ENCODE measurements at regions not wholly inside any gene's neighbourhood (a gene's known extent, or its start where the extent isn't known, plus 50 kb on each side); places are given as distances from the start of the nearest gene placed in this dataset.

DNA sequence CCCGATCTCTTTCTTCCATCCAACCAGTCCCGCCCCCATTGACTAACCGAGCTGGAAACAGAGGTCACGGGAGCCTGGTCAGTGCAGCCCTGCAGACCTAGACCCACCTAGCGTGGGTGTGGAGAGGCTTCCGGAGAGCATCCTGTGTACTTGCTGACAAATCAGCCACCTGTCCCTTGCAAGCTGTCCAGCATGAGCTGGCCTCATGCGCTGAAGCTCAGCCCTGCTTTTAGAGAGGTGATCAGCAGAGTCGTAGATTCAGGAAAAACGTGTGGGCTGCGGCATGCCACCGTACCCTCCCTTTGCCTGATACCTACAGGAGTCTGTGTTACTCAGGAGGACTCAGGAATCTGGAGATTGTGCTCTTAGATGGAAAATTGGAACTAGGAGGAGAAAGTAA lies 80.3 kb upstream of the UQCRFS1 start:
- no peak for DNase-seq

DNA sequence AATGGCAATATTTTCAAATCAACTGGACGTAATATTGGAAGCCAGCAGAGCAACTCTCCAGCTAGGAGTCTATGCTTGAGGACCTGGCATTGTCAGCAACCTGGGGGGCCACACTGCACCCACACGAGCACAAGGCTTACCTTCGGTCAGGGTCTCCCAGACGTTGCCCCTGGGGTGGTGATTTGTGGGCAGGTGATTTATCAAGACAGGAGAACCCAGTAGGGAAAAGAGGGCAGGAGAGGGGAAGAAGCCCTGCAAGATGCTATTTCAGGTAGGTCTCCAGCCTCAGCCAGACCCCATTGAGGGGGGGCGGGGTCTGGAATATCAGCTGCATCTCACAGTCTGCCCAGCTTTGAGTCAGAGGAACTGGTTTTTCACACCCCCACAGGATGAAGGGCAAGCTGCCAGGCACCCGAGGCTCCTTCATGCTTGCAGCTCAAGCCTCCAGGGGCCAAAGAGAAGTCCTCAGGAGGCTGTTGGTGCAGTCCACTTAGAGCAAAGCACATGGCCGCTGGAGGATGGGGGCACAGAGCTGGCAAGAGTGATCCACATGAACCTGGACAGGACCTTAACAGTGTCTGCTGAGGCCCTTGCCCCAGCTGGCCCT lies 80.9 kb upstream of the UQCRFS1 start:
- DNase-seq, result no peak

DNA sequence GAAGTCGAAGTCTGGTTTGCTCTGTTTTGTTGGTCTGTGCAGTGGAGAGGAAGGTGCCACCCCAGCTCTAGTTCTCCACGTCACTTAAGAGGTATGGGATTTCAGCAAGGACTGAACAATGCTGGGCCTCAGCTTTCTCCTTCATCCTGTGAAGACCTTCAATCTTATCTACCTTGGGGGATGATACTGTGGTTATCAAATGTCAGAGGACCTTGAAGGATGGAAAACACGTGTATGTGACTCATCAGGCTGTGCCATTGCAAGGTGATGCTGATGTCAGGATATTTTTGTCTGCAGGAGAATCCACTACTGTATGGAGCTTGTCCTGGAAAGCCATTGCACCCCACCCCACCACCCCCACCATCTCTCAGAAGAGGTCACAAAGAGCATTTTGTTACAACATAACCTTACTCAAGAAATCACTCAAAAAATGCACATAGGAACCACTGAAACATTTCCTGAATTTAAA lies 81.4 kb upstream of the UQCRFS1 start:
- DNase-seq, result no peak

DNA sequence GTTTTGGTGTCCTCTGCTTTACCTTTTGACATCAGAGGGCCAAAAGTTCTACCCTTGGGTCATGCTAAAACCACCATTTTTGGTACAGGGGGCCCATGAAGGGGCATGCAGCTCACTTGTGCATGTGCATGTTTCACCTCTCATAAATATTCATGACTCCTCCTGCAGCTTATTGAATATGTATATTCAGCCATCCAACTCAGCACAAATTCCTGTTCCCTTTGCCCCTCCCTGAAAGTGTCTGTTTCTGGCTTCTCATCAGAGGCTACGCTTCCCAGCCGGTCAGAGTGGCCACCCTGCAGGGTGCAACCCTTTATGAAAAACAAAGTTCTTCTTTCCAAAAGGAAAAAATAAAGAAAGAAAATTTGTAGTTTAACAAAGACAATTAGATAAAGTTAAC lies 82.3 kb upstream of the UQCRFS1 start:
- no peak for DNase-seq

DNA sequence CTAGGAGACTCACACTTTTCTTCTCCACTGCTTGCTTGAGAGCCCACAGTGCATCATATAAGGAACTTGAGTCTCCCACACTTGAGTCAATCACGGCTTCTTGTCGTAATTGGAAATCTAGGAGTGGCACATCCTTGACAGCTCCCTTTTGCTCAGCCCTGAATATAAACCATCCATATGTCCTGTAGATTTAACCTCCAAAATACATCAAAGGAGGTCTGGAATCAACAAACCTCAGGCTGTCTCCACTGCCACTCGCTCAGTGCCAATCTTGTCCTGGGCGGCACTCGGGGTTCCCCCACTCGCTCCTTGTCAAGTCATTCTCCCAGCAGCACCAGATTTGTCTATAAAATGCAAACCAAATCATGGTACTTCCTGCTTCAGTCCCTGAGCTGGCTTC lies 84.4 kb upstream of the UQCRFS1 start:
- DNase-seq, result no peak

DNA sequence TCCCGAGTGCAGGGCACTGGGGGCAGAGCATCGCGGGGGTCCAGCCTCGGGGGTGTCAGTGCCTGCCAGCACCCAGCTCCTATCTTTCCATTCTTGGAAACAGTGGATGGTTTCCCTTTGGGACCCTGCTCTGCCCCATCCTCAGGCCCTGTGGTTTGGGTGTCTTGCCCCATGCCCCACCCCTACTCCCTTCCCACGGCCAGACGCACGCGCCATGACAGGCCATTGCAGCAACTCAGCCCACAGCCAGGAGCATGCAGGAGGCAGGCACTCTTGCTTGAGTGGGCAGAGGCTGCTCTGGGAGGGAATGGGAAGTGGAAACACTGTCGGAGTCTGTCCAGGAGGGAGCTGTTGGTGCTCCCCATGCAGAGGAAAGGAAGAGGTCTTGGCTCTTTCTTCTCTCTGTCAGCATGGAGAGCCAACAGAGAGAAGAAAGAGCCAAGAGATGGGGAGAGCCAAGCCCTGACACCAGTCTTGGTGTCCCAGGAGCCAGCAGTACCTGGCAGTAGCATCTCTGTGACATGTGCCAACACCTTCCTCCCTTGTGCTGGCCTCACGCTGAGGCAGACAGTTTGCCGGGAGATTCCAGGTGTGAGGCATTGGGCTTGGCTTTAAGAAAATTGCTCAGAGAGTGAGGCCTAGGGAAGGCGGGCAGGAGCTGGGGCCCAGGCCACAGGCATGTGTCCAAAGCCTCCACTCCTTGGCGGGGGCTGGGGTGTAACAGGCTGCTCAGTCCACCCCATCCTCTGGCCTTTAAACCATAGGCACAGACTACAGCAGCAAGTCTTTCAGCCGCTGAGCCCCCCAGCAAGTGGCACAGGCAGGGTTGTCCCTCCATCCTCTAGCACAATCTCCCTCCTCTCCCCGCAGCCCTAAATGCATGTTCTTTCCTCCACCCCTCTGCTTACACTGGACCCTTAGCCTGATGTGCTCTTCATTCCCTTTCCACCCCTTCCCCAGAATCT lies 86.7 kb upstream of the UQCRFS1 start:
- no peak for DNase-seq

DNA sequence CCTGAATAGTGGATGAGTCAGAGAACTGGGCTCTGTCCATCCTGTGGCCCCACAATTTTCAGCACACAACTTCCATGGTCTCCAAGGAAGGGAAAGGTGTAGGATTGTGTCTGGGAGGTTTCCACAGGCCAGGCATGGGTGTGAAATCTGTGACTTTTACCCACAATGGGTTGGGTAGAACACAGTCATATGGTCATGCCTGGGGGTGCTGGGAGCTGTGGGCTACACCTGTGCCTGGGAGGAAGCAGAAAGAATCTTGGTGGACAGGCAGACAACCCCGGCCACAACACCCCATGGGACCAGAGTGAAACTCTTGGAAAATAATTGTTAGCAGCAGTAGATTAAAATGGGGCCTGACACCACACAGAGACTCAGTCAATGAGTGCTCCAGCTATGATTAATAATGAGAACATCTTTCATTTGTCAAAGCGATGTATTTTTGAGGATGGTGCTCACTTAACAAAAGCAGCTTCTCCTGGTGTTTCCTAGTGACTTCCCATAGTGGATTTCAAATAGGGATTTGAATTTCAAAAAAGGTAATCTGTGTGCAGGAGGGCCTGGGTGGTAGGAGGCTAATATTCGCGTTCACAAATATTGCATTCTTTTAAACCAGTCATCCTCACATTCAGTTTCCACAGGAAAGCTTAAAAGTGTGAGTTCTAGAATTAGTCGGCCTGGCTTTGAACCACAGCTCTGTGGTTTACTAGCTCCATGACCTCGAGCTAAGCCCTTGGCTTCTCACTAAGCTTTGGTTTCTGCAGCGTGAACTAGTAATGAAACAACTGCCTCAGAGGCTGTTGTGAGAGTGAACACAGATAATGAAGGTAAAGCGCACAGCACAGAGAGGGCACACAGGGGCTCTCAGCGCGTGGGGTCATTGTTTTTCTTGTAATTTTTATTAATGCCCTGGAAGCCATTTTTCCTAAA lies 89.3 kb upstream of the UQCRFS1 start:
- no peak for DNase-seq

DNA sequence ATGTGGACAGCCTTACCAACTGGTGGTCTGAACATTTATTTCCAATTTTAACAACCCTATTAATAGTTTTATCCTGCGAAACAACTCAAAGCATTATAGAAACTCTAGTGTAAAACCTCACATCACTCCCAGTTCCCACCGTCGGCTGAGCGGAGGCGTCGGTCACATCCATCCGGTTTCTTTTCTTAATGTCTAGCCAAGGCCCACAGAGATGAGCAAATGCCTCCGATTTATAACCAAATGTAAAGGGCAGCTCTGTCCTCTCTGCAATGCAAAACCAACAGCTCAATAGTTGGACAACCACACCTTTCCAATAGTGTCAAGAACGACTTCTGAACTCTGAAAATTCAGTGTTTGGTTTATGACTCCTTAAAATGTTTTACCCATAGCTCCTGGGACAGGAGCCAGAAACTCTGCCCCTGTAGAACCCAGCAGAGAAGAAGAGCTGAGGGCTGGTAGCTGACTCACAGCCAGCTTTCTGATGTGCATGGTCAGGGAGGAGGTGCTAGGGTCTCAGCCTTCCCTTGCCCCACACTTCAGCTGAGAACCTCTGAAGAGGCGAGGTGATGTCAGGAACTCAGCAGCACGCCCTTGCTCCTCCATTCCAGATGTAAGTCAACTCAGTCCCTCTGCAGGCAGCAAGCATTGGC lies 90.2 kb upstream of the UQCRFS1 start:
- DNase-seq, result no peak

DNA sequence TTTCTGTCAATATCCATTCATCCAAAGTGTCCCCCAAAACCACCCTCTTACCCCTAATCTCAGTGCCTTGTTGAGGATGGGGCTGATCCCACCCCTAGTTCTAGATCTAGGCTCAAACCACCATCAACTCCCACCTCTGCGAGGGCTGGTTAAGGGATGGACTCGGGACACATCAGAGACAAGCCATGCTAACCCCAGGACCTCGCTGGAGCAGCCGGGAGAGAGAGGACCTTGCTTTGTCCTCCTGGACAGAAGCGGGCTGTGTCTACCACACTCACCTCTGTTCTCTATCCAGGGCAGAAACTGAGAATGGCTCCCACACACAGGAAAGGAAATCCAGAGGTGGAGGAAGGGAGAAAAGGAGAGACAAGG lies 90.8 kb upstream of the UQCRFS1 start:
- no peak for DNase-seq

DNA sequence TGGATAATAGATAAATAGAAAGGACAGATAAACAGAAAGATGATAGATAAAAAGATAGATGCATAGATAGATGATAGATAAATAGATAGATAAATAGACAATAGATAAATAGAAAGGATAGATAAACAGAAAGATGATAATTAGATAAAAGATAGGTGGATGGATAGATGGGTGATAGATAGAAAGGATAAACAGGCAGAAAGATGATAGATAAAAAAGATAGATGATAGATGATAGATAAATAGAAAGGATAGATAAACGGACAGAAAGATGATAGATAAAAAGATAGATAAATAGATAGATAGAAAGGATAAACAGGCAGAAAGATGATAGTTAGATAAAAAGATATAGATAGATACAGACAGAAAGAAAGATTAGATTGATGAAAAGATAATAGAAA lies 92.3 kb upstream of the UQCRFS1 start:
- DNase-seq, result no peak

DNA sequence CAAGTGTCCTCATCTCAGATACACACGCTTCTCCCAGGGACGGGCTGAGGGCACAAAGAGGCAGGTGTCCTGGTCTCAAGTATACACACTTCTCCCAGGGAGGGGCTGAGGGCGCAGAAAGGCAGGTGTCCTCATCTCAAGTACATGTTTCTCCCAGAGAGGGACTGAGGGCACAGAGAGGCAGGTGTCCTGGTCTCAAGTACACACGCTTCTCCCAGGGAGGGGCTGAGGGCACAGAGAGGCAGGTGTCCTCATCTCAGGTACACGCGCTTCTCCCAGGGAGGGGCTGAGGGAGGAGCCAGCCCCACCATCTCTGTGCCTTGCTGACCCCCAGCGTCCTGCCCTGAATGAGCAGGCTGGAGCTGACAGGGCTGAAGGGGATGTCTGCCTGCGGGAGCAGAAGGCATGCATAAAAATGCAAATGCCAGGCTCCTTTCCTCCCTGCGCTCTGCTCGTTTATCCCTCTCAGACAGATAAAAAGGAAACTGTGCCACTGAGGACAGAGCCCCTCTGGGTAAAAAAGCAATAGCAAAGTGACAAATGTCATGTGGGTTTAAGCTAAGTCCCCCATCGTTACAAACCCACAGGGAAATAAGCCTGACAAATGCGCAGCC lies 96.1 kb upstream of the UQCRFS1 start:
- no peak for DNase-seq

DNA sequence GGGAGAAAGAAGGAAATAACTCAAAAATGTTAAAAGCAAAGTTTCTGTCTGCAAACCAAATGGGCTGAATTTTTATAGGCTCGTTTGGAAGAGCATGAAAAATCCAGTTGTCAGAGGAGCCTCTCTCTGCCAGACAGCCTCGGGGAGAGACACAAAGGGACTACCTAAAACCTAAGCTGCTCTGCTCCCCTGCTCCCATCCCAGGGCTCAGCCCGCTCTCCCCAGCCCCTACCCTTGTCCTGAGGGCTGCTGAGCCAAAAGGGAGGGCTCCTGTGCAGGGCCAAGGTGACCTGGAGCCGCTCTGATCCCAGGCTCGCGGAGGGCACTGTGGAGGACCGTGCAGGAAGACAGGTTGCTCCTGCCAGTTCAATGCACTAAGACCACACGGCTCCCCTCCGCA lies 96.7 kb upstream of the UQCRFS1 start:
- DNase-seq, result no peak

DNA sequence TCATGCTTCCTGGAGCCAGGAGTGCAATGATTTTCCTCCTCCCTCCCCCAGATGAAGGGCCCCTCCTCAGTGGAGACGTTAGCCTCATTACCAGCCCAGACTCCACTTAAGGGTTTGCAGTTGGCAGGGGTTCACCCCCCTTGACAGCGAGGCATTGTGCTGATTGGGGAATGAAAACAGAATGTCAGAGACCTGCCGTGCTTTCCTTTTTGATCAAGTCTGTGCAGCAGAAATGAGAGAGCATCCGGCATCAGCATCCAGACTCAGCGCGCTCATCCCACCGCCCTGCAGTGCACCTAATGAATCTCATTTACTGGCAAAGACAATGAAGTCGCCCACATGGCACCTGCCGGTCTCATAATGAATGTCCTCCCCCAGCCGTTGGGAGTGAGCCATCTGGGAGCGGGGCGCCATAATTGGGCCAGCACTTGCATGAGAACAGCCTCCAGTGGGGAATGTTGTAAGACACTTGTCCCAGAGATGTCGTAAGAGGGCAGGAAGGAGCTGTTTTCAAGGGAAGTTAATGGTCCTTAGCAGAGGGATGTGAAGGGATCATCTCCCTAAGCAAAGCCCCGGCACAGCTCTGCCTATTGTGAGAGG lies 98.3 kb upstream of the UQCRFS1 start:
- no peak for DNase-seq

DNA sequence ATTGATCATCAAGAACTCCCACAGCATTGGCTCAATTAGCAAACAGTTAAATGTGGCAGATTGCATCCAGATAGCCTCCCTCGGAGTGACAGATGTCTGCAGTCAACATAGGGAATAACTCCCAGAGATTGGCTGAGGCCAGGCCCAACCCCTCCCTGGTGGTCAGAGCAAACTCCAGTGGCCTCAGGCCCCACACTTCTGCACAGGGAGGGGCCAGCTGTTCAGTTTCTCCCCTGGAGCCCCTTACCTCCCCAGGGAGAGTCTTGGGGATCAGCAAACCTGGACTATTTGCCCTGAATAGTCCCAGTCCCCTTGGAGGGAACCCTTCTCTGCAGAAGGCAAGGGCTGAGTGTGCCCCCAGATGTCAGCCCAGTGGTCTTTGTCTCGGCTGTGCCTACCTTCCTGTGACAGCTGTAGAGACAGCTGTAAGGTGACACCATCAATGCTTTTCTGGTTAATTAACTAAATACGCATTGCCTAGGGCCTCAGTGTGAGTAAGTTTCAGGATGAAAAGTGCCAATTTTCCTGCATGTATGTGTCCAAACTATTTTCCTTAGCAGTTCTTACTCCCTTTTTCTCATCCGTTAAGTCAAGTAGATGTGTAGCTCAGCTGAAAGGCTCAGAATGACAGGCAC lies 102.7 kb upstream of the UQCRFS1 start:
- no peak for DNase-seq

DNA sequence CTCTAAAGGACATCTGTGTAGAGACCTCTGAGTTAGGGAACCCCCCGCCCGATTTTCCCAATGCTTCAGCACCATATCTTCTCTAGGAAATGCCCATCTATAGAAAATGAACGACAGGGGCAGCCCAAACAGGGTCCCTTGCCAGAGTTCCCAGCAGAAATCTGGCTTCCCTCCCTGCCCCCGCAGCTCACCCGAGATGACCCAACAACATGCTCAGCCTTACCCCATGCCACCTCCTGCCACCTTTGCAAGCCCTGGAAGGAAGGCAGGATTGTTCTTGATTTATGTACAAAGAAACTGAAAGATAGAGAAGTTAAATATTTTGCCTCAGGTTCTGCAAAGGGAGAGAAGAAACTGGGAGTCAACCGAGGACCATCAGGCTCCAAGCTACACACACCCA lies 105.6 kb upstream of the UQCRFS1 start:
- no peak for DNase-seq

DNA sequence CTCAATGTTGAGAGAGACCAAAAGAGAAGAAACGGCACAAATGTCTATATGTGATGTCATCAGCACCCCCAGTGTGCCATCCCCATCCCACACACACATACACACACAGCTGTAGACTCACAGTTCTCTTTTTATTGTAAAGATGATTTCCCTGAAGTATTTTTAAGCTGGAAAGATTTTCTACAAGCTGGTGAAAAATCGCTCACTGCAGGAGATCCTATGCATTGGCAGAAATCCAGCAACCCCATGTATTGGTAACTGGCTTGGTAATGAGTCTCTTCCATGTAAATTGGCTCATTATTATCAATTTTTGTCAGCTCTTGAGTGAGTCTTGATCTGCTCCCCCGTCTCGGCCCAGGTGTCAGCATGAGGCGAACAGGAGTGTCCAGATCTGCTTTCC lies 107.1 kb upstream of the UQCRFS1 start:
- DNase-seq, result no peak

DNA sequence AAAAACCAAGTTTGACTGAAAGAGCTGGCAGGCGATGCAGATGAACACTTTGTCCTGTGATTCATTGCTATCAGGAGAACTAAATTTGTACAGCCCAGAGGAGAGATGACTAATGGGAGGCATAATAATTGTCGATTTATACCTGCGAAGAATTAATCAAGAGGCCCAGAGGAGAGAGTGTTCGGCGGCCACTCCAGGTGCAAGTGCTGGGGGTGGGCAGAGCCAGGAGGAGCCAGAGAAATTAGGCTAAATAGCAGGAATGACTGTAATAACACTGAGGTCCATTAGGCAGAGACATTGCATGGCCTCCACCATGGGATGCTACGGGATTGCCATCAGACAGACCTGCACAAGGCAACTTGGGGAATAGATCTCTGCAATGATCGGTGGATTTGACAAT lies 107.7 kb upstream of the UQCRFS1 start:
- no peak for DNase-seq

DNA sequence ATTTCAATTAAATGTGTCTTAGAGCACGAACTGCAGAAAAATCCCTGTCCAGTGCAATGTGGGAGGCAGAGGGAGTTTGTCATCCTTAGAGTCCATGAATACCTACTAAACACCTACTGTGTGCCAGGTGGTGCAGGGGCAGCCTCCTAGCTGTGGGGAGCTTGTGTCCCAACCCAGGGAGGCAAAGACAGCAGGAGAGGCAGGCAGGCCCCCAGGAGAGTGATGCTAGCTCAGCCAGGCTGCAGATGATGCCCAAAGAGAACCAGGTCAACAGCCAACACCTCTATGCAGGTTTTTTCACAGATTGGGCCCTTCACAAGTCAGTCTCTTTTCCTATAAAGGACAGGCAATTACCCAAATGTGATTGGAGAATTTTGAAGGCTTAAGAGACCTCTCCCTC lies 108.2 kb upstream of the UQCRFS1 start:
- DNase-seq, result no peak

DNA sequence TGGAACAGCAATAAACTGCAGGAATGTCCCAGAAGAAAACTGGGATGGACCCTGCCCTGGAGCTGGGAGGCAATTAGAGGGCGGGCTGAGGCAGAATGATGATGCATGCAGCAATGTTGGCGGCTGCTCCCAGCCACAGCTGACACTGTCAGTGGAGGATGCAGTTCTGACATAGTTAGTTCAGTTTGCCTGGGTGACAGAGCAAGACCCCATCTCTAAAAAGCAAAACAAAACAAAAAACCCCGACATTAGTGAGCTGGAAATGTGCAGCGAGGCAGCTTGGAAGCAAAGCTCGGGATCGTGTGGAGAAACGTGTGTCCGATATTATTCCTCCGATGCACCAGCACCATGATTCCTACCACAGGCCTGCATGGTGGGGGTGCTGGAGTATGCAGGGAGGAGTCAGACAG lies 110.1 kb upstream of the UQCRFS1 start:
- DNase-seq, result no peak

DNA sequence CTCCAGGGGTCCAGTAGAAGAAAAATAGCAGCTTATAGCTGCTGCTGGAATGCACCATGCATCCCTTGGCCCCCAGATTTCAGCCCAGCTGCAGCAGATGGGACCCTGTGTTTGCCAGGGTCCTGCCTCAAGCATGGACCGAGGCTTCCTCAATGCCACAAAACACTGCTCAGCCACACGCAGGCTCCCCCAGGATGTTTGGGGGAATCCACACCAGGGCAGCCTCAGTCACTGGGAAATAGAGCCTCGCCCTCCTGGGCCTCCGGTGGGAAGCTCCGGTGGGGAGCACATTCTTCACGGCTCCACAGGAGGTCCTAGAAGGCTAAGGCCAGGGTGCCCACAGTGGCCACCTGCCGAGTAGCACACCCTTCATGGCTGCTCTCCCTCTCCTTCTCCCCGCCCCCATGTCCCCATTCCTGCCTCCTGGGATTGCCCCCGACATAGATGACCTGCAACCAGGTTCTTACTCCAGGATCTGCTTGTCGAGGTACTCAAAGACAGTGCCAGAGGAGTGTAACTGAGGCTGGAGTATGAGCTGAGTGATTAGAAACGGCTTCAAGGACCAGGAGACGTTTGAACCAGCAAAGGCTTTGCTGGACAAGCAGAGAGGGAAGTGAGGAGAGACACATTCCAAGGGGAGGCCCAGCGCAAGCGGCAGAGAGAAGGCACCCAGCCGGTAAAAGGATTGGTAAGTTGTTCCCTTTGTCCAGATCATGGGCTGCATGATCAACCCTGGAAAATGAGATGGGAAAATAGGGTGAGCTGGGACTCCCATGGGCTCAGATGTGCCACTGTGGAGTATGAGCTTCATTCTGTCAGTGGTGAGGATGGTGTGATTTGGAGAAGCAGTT lies 110.7 kb upstream of the UQCRFS1 start:
- no peak for DNase-seq

DNA sequence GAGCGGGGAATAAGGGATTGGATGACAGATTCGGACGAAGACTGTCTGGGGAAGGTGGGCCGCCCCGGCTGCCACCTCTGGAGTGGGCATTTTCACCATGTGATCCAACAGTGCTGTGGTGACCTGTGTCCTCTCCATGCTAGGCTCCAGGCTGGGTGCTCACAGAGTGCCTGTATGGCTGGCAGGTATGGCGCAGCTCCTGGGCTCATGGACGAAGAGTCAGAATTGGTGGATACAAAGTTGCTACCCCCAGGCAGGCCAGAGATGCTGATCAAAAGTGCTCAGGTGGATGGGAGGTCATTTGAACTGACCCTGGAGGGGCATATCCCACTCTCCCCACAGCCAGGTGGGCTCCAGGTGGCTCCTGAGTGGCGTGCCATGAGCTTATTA lies 111.3 kb upstream of the UQCRFS1 start:
- no peak for DNase-seq

Measured in OCI-M1 (cell line).